Smooth muscle cell (in vitro differentiated cells): ENCODE measurements at regions not wholly inside any gene's neighbourhood (a gene's known extent, or its start where the extent isn't known, plus 50 kb on each side); places are given as distances from the start of the nearest gene placed in this dataset.

Source experiments
- DNase-seq: peaks from one replicate; lab custom pipeline; 2025; ENCODE audit not compliant: unreplicated experiment; lab: John Stamatoyannopoulos, UW
- H2AFZ ChIP-seq: fragments of 200-600 bp; sonication (generic); 2 replicates; pipeline ENCODE4 v1.6.0; 2016; ENCODE audit warnings: antibody characterized with exemption, low read depth, mild to moderate bottlenecking
- H3F3A ChIP-seq: fragments of 200-600 bp; sonication (generic); 2 replicates; pipeline ENCODE4 v1.6.0; 2017; ENCODE audit warnings: antibody characterized with exemption, low read depth
- H3K27ac ChIP-seq: fragments of 200-600 bp; sonication (generic); 2 replicates; pipeline ENCODE4 v1.5.1; 2016; ENCODE audit warnings: low read depth, mild to moderate bottlenecking
- H3K27me3 ChIP-seq: fragments of 200-600 bp; sonication (generic); 2 replicates; pipeline ENCODE4 v1.6.1; 2016; ENCODE audit warnings: low read depth, mild to moderate bottlenecking
- H3K36me3 ChIP-seq: fragments of 200-600 bp; sonication (generic); 2 replicates; pipeline ENCODE4 v1.5.1; 2016; ENCODE audit warnings: low read depth
- H3K4me1 ChIP-seq: fragments of 200-600 bp; sonication (generic); 2 replicates; pipeline ENCODE4 v1.5.1; 2016; ENCODE audit warnings: low read depth
- H3K4me2 ChIP-seq: fragments of 200-600 bp; sonication (generic); 2 replicates; pipeline ENCODE4 v1.6.0; 2016; ENCODE audit warnings: mild to moderate bottlenecking
- H3K4me3 ChIP-seq: fragments of 200-600 bp; sonication (generic); 2 replicates; pipeline ENCODE4 v1.5.1; 2016; ENCODE audit warnings: mild to moderate bottlenecking
- H3K79me2 ChIP-seq: fragments of 200-600 bp; sonication (generic); 2 replicates; pipeline ENCODE4 v1.6.0; 2016; ENCODE audit warnings: low read depth, mild to moderate bottlenecking
- H3K9ac ChIP-seq: fragments of 200-600 bp; sonication (generic); 2 replicates; pipeline ENCODE4 v1.6.0; 2016; ENCODE audit warnings: low read depth
- H3K9me3 ChIP-seq: fragments of 200-600 bp; sonication (generic); replicated peaks from 2 replicates; pipeline ENCODE4 v1.5.1; 2016; ENCODE audit warnings: low read depth
- H4K20me1 ChIP-seq: fragments of 200-600 bp; sonication (generic); 2 replicates; pipeline ENCODE4 v1.6.0; 2016; ENCODE audit warnings: low read depth
- CTCF ChIP-seq: fragments of 200-600 bp; sonication (generic); IDR thresholded peaks from 2 replicates; pipeline ENCODE4 v1.5.1; 2017; ENCODE audit warnings: borderline replicate concordance, mild to moderate bottlenecking, antibody characterized with exemption; ENCODE audit not compliant: insufficient read depth, poor library complexity, severe bottlenecking
- WGBS: methylation state at CpG from one replicate; pipeline ENCODE4 v1.1.7; 2016; ENCODE audit warnings: low lambda C conversion rate; 5-methylcytosine and 5-hydroxymethylcytosine counted together

- Histone ChIP-seq H3K4me1 (no peaks in the 10 kb centered on the region), H3K79me2 (no peaks in the 10 kb centered on the region), H3K9ac (no peak overlapping the region), H3K27me3 (no peaks in the 10 kb centered on the region), H3K4me3 (no peak overlapping the region), H3F3A (no peaks in the 10 kb centered on the region), H3K36me3 (no peaks in the 10 kb centered on the region), H4K20me1 (no peaks in the 10 kb centered on the region), H3K27ac (no peak overlapping the region), H3K4me2 (peak overlapping the region; percentile 22), H3K9me3 (no peaks in the 10 kb centered on the region), H2AFZ (no peak overlapping the region)
- DNase-seq, result no peak
- TF ChIP-seq CTCF, result no peak
- WGBS, result 11% methylated on average over 1 of the region's 1 CpG
Measured at GRCh38 chrX:43357741-43358140, 298.4 kb upstream of the MAOA start.

GRCh38 chrX:43373032-43373431, 283.1 kb upstream of the MAOA start:
- H3K79me2 ChIP-seq, result no peaks in the 10 kb centered on the region
- WGBS, result 78% methylated on average over 3 of the region's 3 CpGs
- no peak overlapping the region for H3K4me3 ChIP-seq
- DNase-seq, result no peak
- no peaks in the 10 kb centered on the region for H3K27me3 ChIP-seq
- no peaks in the 10 kb centered on the region for H4K20me1 ChIP-seq
- no peak overlapping the region for H3K9ac ChIP-seq
- no peaks in the 10 kb centered on the region for H3K9me3 ChIP-seq
- no peaks in the 10 kb centered on the region for H3K4me1 ChIP-seq
- no peak for TF ChIP-seq CTCF
- no peak overlapping the region for H2AFZ ChIP-seq
- H3K27ac ChIP-seq, result no peak overlapping the region
- no peaks in the 10 kb centered on the region for H3F3A ChIP-seq
- no peaks in the 10 kb centered on the region for H3K36me3 ChIP-seq
- H3K4me2 ChIP-seq, result no peak overlapping the region

GRCh38 chrX:43375136-43375535, 281.0 kb upstream of the MAOA start:
- H3F3A ChIP-seq, result no peaks in the 10 kb centered on the region
- H3K9ac ChIP-seq, result no peak overlapping the region
- no peaks in the 10 kb centered on the region for H3K27me3 ChIP-seq
- no peak for DNase-seq
- no peak overlapping the region for H2AFZ ChIP-seq
- no peak overlapping the region for H3K4me2 ChIP-seq
- H4K20me1 ChIP-seq, result no peaks in the 10 kb centered on the region
- H3K27ac ChIP-seq, result no peak overlapping the region
- 85% methylated on average over 3 of the region's 3 CpGs for WGBS
- H3K79me2 ChIP-seq, result no peaks in the 10 kb centered on the region
- no peaks in the 10 kb centered on the region for H3K9me3 ChIP-seq
- TF ChIP-seq CTCF, result no peak
- no peaks in the 10 kb centered on the region for H3K4me1 ChIP-seq
- no peak overlapping the region for H3K4me3 ChIP-seq
- H3K36me3 ChIP-seq, result no peaks in the 10 kb centered on the region

- TF ChIP-seq CTCF, result no peak
- Histone ChIP-seq H4K20me1 (no peaks in the 10 kb centered on the region), H3K27ac (no peak overlapping the region), H2AFZ (no peak overlapping the region), H3K4me3 (no peak overlapping the region), H3F3A (no peaks in the 10 kb centered on the region), H3K4me2 (no peak overlapping the region), H3K9ac (no peak overlapping the region), H3K79me2 (no peaks in the 10 kb centered on the region), H3K9me3 (no peaks in the 10 kb centered on the region), H3K27me3 (no peaks in the 10 kb centered on the region), H3K4me1 (no peaks in the 10 kb centered on the region), H3K36me3 (no peaks in the 10 kb centered on the region)
- 93% methylated on average over 6 of the region's 6 CpGs for WGBS
- no peak for DNase-seq
Measured at GRCh38 chrX:43380704-43381103, 275.4 kb upstream of the MAOA start.
